H1 (cell line): ENCODE measurements at regions not wholly inside any gene's neighbourhood (a gene's known extent, or its start where the extent isn't known, plus 50 kb on each side); places are given as distances from the start of the nearest gene placed in this dataset.

Experiments
- CHD7 ChIP-seq: fragments of 300-600 bp; sonication (generic); IDR thresholded peaks from 2 replicates; pipeline ENCODE4 v1.7.1; 2012; ENCODE audit warnings: low read length, moderate library complexity, mild to moderate bottlenecking, inconsistent platforms; ENCODE audit not compliant: insufficient replicate concordance

DNA sequence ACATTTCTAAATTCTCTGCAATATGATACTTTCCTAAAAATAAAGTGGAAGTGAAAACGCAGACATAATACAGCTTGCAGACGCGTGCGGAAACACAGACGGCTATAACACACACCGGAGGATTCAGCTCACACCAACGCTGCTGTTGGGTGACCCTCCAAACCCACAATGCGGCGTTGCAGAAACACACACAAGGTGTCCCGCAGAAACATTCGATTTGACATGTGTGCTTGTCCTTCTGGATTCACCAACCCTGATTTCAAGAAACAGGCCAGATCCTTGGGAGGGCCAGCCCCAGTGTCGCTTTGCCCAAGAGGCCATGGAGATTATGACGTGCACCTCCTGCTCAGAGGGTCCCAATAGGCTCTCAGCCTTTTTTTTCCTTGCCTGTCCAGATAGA, 136.7 kb upstream of the TCERG1L start (continued):
- TF ChIP-seq CHD7 = no peak
- TF ChIP-seq, all 59 proteins: peak for 0
